Forelimb muscle (tissue), 1 donor: ENCODE measurements at regions not wholly inside any gene's neighbourhood (a gene's known extent, or its start where the extent isn't known, plus 50 kb on each side); places are given as distances from the start of the nearest gene placed in this dataset.
"Not testable (repeated sequence)": the region's sequence is repeated elsewhere in the genome, so short reads cannot be mapped to it uniquely, and the experiment has no call there.

Experiments
- DNase-seq: peaks from one replicate; pipeline ENCODE4 v3.0.0-alpha.2; 2013; ENCODE audit warnings: low read depth

GRCh38 chr2:240240017-240240734 is 99.7 kb upstream of the OTOS start:
- no peak for DNase-seq

- DNase-seq = no peak
Observed at GRCh38 chr2:240240781-240241180, 100.3 kb upstream of the OTOS start.

GRCh38 chr2:240241572-240241971 is 101.1 kb upstream of the OTOS start:
- DNase-seq = no peak

- DNase-seq = not testable (repeated sequence)
Observed at GRCh38 chr2:240243049-240243448, 102.6 kb upstream of the OTOS start.

- no peak for DNase-seq
Observed at GRCh38 chr2:240244543-240244942, 104.1 kb upstream of the OTOS start.

GRCh38 chr2:240245184-240245583 is 104.7 kb upstream of the OTOS start:
- no peak for DNase-seq

- DNase-seq = no peak
Observed at GRCh38 chr2:240245706-240246105, 105.2 kb upstream of the OTOS start.

GRCh38 chr2:240246173-240246820 is 105.8 kb upstream of the OTOS start:
- DNase-seq = no peak

GRCh38 chr2:240247241-240247867 is 106.9 kb upstream of the OTOS start:
- DNase-seq = no peak

GRCh38 chr2:240247868-240248720 is 107.6 kb upstream of the OTOS start:
- no peak for DNase-seq

GRCh38 chr2:240248721-240249422 is 108.4 kb upstream of the OTOS start:
- no peak for DNase-seq

GRCh38 chr2:240249423-240250149 is 109.1 kb upstream of the OTOS start:
- no peak for DNase-seq

- no peak for DNase-seq
Observed at GRCh38 chr2:240250150-240250984, 109.9 kb upstream of the OTOS start.

GRCh38 chr2:240250985-240251847 is 110.8 kb upstream of the OTOS start:
- DNase-seq = no peak

GRCh38 chr2:240251848-240252190 is 111.4 kb upstream of the OTOS start:
- no peak for DNase-seq

- no peak for DNase-seq
Observed at GRCh38 chr2:240252191-240252871, 111.9 kb upstream of the OTOS start.

- DNase-seq = no peak
Observed at GRCh38 chr2:240252872-240253511, 112.5 kb upstream of the OTOS start.

- no peak for DNase-seq
Observed at GRCh38 chr2:240253583-240254145, 113.2 kb upstream of the OTOS start.
